Suprapubic skin (tissue), 4 donors: ENCODE measurements at regions not wholly inside any gene's neighbourhood (a gene's known extent, or its start where the extent isn't known, plus 50 kb on each side); places are given as distances from the start of the nearest gene placed in this dataset.

ENCODE experiments used
- CTCF ChIP-seq, 2 donors: fragments of 200-600 bp in 1 of 2; fragments of 450-650 bp in 1 of 2; sonication (generic) in 1 of 2; IDR thresholded peaks; one replicate each; pipeline ENCODE4 v1.5.1; 2016 to 2019; ENCODE audit warnings: antibody characterized with exemption in 2 of 2, mild to moderate bottlenecking in 1 of 2, moderate library complexity in 1 of 2
- EP300 ChIP-seq: sonication (generic); formaldehyde crosslinking; IDR thresholded peaks from one replicate; pipeline ENCODE4 v1.6.1; 2017; ENCODE audit warnings: antibody characterized with exemption
- POLR2A ChIP-seq, 2 donors: fragments of 450-650 bp; IDR thresholded peaks; one replicate each; pipeline ENCODE4 v1.6.1; 2017; ENCODE audit warnings: antibody characterized with exemption in 2 of 2, mild to moderate bottlenecking in 2 of 2, moderate library complexity in 2 of 2
- POLR2AphosphoS5 ChIP-seq, 3 donors: sonication (generic); formaldehyde crosslinking; IDR thresholded peaks; one replicate each; pipeline ENCODE4 v1.6.1; 2017; ENCODE audit warnings: antibody characterized with exemption in 3 of 3

GRCh38 chr6:113364766-113365165 lies 492.4 kb upstream of the MARCKS start:
- no peak for TF ChIP-seq CTCF (IDR thresholded peaks at IDR 0.05)
- TF ChIP-seq EP300: no peak
- TF ChIP-seq POLR2A (IDR thresholded peaks at IDR 0.05): no peak
- TF ChIP-seq POLR2AphosphoS5 (IDR thresholded peaks at IDR 0.05): no peak
